GM12878 (cell line): ENCODE measurements at regions not wholly inside any gene's neighbourhood (a gene's known extent, or its start where the extent isn't known, plus 50 kb on each side); places are given as distances from the start of the nearest gene placed in this dataset.

ENCODE experiments used
- ATAC-seq: fragments of 200-7000 bp; cut with Tn5 transposase; 3 replicates; pipeline ENCODE4 v1.9.1; 2020; ENCODE audit warnings: mild to moderate bottlenecking, moderate library complexity
- BruUV-seq: library from RNA; stranded (reverse); fragments of 400-500 nt; replicated peaks from 2 replicates; lab custom pipeline; 2021; lab: Mats Ljungman, UMichigan
- CTCF ChIA-PET: fragments of 300-600 bp; sonication (Branson Sonifier 250); formaldehyde crosslinking; extraction: SDS; loops from one replicate; lab custom pipeline; 2021; ENCODE audit warnings: inconsistent platforms; lab: Yijun Ruan, JAX
- POLR2A ChIA-PET: fragments of 350-600 bp; formaldehyde crosslinking; extraction: SDS; loops from one replicate; lab custom pipeline; 2021; ENCODE audit warnings: inconsistent platforms; lab: Charles Lee
- RAD21 ChIA-PET: fragments of 300-600 bp; sonication (Branson Sonifier 250); formaldehyde crosslinking; loops from one replicate; lab custom pipeline; 2023; ENCODE audit warnings: antibody characterized with exemption; ENCODE audit not compliant: unreplicated experiment; lab: Charles Lee
- SMC1A ChIA-PET: fragments of 300-600 bp; sonication (Branson Sonifier 250); formaldehyde crosslinking; loops from one replicate; lab custom pipeline; 2023; ENCODE audit not compliant: unreplicated experiment, uncharacterized antibody; lab: Charles Lee
- DNase-seq: peaks from one replicate; pipeline ENCODE4 v3.0.0-alpha.2; 2011; ENCODE audit warnings: low read depth, low spot score
- FAIRE-seq: peaks from 3 replicates; lab custom pipeline; 2011; peaks lifted over from hg19 to GRCh38; lab: Jason Lieb, UNC
- H2AFZ ChIP-seq: 2 replicates; pipeline ENCODE4 v1.6.0; 2011; ENCODE audit warnings: low read depth, low read length, control low read depth; ENCODE audit not compliant: control insufficient read depth
- H3K27ac ChIP-seq: 2 replicates; pipeline ENCODE4 v1.5.1; 2011; ENCODE audit warnings: control low read depth; ENCODE audit not compliant: control insufficient read depth, insufficient read depth
- H3K27me3 ChIP-seq, 2 experiments: replicated peaks in 1 of 2; 2 replicates each; pipeline versions ENCODE4 v1.6.0 to v1.6.1; 2011; ENCODE audit warnings: low read length in 1 of 2; ENCODE audit not compliant: control insufficient read depth in 2 of 2, insufficient read depth in 2 of 2
- H3K36me3 ChIP-seq, 2 experiments: 2 replicates each; pipeline ENCODE4 v1.5.1; 2011; ENCODE audit warnings: low read length in 1 of 2; ENCODE audit not compliant: control insufficient read depth in 2 of 2, insufficient read depth in 2 of 2
- H3K4me1 ChIP-seq: 2 replicates; pipeline ENCODE4 v1.6.1; 2011; ENCODE audit warnings: mild to moderate bottlenecking, low read length, moderate library complexity, mixed read lengths; ENCODE audit not compliant: control insufficient read depth, insufficient read depth
- H3K4me2 ChIP-seq: 2 replicates; pipeline ENCODE4 v1.6.0; 2011; ENCODE audit warnings: control low read depth; ENCODE audit not compliant: control insufficient read depth, insufficient read depth
- H3K4me3 ChIP-seq: fragments of 200-600 bp; sonication (generic); 2 replicates; pipeline ENCODE4 v1.5.1; 2016
- H3K79me2 ChIP-seq: 2 replicates; pipeline ENCODE4 v1.6.0; 2011; ENCODE audit warnings: low read length; ENCODE audit not compliant: control insufficient read depth, insufficient read depth
- H3K9ac ChIP-seq: 2 replicates; pipeline ENCODE4 v1.8.0; 2011; ENCODE audit warnings: low read length, control low read depth, mixed read lengths; ENCODE audit not compliant: control insufficient read depth, insufficient read depth
- H3K9me3 ChIP-seq: replicated peaks from 3 replicates; pipeline ENCODE4 v1.5.1; 2011; ENCODE audit warnings: mild to moderate bottlenecking, low read length; ENCODE audit not compliant: control insufficient read depth, insufficient read depth
- H4K20me1 ChIP-seq: 2 replicates; pipeline ENCODE4 v1.6.0; 2011; ENCODE audit not compliant: control insufficient read depth, insufficient read depth
- ATF2 ChIP-seq: IDR thresholded peaks from 2 replicates; pipeline ENCODE4 v1.6.1; 2012; ENCODE audit warnings: low read length, inconsistent platforms
- CREB1 ChIP-seq: IDR thresholded peaks from 2 replicates; pipeline ENCODE4 v1.6.1; 2012; ENCODE audit warnings: low read depth, mild to moderate bottlenecking, inconsistent platforms
- CREM ChIP-seq: IDR thresholded peaks from 2 replicates; pipeline ENCODE4 v1.6.1; 2014; ENCODE audit warnings: antibody characterized with exemption, low read depth
- E2F4 ChIP-seq: IDR thresholded peaks from 2 replicates; pipeline ENCODE4 v1.6.1; 2012; ENCODE audit warnings: low read depth, low read length, improper control_type of control experiment
- EZH2 ChIP-seq: IDR thresholded peaks from 2 replicates; pipeline ENCODE4 v1.6.1; 2012; ENCODE audit warnings: low read depth, mild to moderate bottlenecking, control low read depth, inconsistent platforms, low read length, borderline replicate concordance; ENCODE audit not compliant: control insufficient read depth
- FOS ChIP-seq: IDR thresholded peaks from 3 replicates; pipeline ENCODE4 v1.6.1; 2011; ENCODE audit warnings: borderline replicate concordance; ENCODE audit not compliant: insufficient read length; ENCODE audit errors: extremely low read depth
- GATAD2B ChIP-seq: fragments of 450-650 bp; conservative IDR thresholded peaks from 2 replicates; pipeline ENCODE4 v1.6.1; 2017; ENCODE audit warnings: low read depth, mild to moderate bottlenecking, moderate library complexity
- HDGF ChIP-seq: fragments of 450-650 bp; IDR thresholded peaks from 2 replicates; pipeline ENCODE4 v1.6.1; 2016; ENCODE audit warnings: antibody characterized with exemption
- JUND ChIP-seq: IDR thresholded peaks from 2 replicates; pipeline ENCODE4 v1.6.1; 2012; ENCODE audit warnings: low read depth, mild to moderate bottlenecking, low read length, improper control_type of control experiment, moderate library complexity
- MEF2B ChIP-seq: fragments of 450-650 bp; IDR thresholded peaks from 2 replicates; pipeline ENCODE4 v1.6.1; 2018; ENCODE audit warnings: mild to moderate bottlenecking, moderate library complexity; ENCODE audit not compliant: partially characterized antibody, poor library complexity, severe bottlenecking
- SUZ12 ChIP-seq: fragments of 200-600 bp; sonication (generic); IDR thresholded peaks from one replicate; pipeline ENCODE4 v1.6.1; 2018; ENCODE audit warnings: antibody characterized with exemption, mild to moderate bottlenecking; ENCODE audit not compliant: unreplicated experiment
- WGBS: methylation state at CpG from one replicate; pipeline ENCODE4 v1.1.6; 2016; ENCODE audit warnings: low lambda C conversion rate; ENCODE audit not compliant: insufficient replicate concordance, insufficient coverage; ENCODE audit errors: missing lambda C conversion rate; 5-methylcytosine and 5-hydroxymethylcytosine counted together
- in situ Hi-C: fragments of 300-500 bp; cut with MboI; formaldehyde crosslinking; loops from 9 replicates; pipeline ENCODE4 v1.14.3; 2018; ENCODE audit warnings: mixed read lengths
- intact Hi-C: fragments of 100-400 bp; cut with micrococcal nuclease; formaldehyde crosslinking; loops from one replicate; pipeline ENCODE4 v1.14.2; 2022; ENCODE audit not compliant: unreplicated experiment

- no peak for TF ChIP-seq HDGF
These were observed 104.8 kb downstream of the COL6A6 start (continued) for GRCh38 chr3:130621824-130622223.

DNA sequence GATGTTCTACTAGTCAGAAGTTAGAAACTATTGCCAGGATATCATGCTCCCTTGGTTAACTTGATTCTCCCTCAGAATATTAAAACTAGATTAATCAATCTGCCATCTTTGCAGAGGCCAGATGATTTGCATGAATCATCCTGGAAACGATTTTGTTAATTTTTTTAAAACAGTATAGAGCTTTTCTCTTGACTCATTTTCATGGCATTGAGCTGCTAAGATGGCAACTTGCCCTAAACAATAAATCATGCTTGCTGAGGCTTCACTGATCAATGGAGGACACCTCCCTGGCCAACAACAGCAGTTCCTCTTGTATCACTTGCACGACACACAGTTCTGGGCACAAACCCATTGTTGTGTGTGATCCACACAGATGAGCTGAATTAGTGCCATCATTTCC, 109.1 kb downstream of the COL6A6 start:
- ChIA-PET RAD21 (interaction anchor here (0.6 kb wide), 1 partner anchor 133 kb away, joined by 3 read pairs; no protein-coding TSS in a partner anchor), POLR2A (no interaction called here), CTCF (no interaction called here), SMC1A (no interaction called here)
- H2AFZ ChIP-seq = no peak overlapping the region
- no TSS peak for BruUV-seq
- H3K4me2 ChIP-seq = no peak overlapping the region
- WGBS = 17% methylated on average over 2 of the region's 2 CpGs
- H4K20me1 ChIP-seq = no peaks in the 10 kb centered on the region
- no peak overlapping the region for H3K4me3 ChIP-seq
- no peak overlapping the region for H3K27ac ChIP-seq
- no peak for TF ChIP-seq E2F4
- no peaks in the 10 kb centered on the region; a peak in 1 of 4 replicates for H3K27me3 ChIP-seq
- in situ Hi-C loops = no loop called here
- H3K79me2 ChIP-seq = no peaks in the 10 kb centered on the region
- H3K9ac ChIP-seq = no peak overlapping the region
- no peak for DNase-seq
- H3K9me3 ChIP-seq = no peaks in the 10 kb centered on the region
- no peaks in the 10 kb centered on the region for H3K36me3 ChIP-seq
- no peak for ATAC-seq
- H3K4me1 ChIP-seq = no peaks in the 10 kb centered on the region
- intact Hi-C loops = no loop called here
- no peak for FAIRE-seq

DNA sequence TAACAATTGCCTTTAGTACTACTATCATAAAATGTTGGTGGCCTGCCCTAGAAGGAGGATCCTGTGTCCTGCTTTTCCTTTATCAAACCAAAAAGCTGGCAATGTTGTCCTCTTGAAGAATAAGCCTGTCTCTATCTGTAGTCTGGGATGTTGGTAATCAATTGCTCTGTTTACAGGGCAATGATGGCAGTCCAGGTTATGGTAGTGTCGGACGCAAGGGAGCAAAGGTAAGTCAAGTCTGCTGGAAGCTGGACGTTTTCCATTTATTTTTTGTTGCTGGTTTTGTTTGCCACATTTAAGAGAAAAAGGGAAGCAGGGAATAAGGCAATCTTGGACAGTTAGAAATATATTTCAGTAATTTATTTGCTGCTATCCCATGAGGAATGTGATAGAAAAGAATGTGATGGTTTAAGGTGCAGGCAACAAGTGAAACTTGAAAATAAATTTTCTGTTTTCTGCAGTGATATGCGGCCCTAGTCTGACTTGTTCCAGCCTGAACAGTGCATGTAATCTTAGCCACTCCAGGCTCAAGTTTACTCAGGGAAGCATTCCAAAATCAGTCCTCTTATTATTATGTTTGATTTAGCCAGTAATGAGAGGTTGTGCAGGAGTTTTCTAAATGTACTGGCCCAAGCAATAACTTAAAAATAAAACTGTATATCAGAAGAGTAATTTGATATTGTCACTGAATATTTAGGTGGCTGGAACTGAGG, 110.3 kb downstream of the COL6A6 start:
- intact Hi-C loops = no loop called here
- ATAC-seq (no peak), FAIRE-seq (no peak)
- TF ChIP-seq GATAD2B = no peak
- no peak for TF ChIP-seq FOS
- no peak for TF ChIP-seq CREB1
- no peak for TF ChIP-seq JUND
- TF ChIP-seq EZH2 = no peak
- TF ChIP-seq ATF2 = no peak
- TF ChIP-seq MEF2B = no peak
- TF ChIP-seq SUZ12 = no peak
- no peak for TF ChIP-seq CREM

More for the DNA sequence above, 110.3 kb downstream of the COL6A6 start:
- ChIA-PET POLR2A (no interaction called here), RAD21 (no interaction called here), CTCF (interaction anchor here (0.9 kb wide), 1 partner anchor 405 kb away, joined by 3 read pairs; no protein-coding TSS in a partner anchor), SMC1A (no interaction called here)
- no peaks in the 10 kb centered on the region for H3K9me3 ChIP-seq
- no peak overlapping the region for H3K9ac ChIP-seq
- H3K4me1 ChIP-seq = no peaks in the 10 kb centered on the region
- in situ Hi-C loops = no loop called here
- 44% methylated on average over 4 of the region's 4 CpGs for WGBS
- no peak overlapping the region for H3K4me2 ChIP-seq
- H3K27me3 ChIP-seq = no peaks in the 10 kb centered on the region; a peak in 1 of 4 replicates
- no peak overlapping the region for H2AFZ ChIP-seq
- H3K79me2 ChIP-seq = no peaks in the 10 kb centered on the region
- H3K4me3 ChIP-seq = no peak overlapping the region
- H4K20me1 ChIP-seq = no peaks in the 10 kb centered on the region
- no TSS peak for BruUV-seq
- no peak for DNase-seq
- H3K36me3 ChIP-seq = no peaks in the 10 kb centered on the region
- no peak overlapping the region for H3K27ac ChIP-seq
